ENCODE measurements at regions not wholly inside any gene's neighbourhood (a gene's known extent, or its start where the extent isn't known, plus 50 kb on each side); places are given as distances from the start of the nearest gene placed in this dataset.

DNA sequence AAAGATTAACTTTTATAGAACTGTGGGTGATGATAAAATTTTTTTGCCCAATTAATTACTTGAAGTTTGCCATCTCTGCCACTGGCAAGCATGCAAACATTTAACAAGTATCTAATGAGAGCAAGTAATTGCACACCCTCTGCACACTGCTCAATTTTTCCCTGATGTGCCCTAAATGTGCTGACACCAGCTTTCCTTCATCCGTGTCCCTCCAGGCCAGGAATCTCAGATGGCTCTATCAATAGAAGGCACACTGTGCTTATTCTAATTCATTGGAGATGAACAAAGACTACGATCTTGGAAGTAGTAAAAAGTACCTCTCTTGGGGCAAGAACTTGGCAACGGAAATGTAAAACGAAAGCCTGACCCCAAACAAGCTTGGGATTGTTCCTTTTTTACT lies 212.1 kb downstream of the GPR37 start:
- TF ChIP-seq, protein P1, sequence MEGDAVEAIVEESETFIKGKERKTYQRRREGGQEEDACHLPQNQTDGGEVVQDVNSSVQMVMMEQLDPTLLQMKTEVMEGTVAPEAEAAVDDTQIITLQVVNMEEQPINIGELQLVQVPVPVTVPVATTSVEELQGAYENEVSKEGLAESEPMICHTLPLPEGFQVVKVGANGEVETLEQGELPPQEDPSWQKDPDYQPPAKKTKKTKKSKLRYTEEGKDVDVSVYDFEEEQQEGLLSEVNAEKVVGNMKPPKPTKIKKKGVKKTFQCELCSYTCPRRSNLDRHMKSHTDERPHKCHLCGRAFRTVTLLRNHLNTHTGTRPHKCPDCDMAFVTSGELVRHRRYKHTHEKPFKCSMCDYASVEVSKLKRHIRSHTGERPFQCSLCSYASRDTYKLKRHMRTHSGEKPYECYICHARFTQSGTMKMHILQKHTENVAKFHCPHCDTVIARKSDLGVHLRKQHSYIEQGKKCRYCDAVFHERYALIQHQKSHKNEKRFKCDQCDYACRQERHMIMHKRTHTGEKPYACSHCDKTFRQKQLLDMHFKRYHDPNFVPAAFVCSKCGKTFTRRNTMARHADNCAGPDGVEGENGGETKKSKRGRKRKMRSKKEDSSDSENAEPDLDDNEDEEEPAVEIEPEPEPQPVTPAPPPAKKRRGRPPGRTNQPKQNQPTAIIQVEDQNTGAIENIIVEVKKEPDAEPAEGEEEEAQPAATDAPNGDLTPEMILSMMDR (IDR thresholded peaks at IDR 0.05; ENCODE audit: insufficient read depth, low read length, poor library complexity, severe bottlenecking), result no peak
- TF ChIP-seq EZH2phosphoT487 (conservative IDR thresholded peaks at IDR 0.05; ENCODE audit: low read length), result no peak

All from SU-DHL-6 (cell line).